ENCODE measurements at regions not wholly inside any gene's neighbourhood (a gene's known extent, or its start where the extent isn't known, plus 50 kb on each side); places are given as distances from the start of the nearest gene placed in this dataset.

GRCh38 chr12:24379861-24380521 is 430.5 kb upstream of the SOX5 start:
- TF ChIP-seq CTCF (IDR thresholded peaks at IDR 0.05; ENCODE audit: insufficient read depth, low read length, poor library complexity, severe bottlenecking), result no peak
- TF ChIP-seq EZH2phosphoT487 (conservative IDR thresholded peaks at IDR 0.05; ENCODE audit: low read length), result no peak
